ENCODE measurements at regions not wholly inside any gene's neighbourhood (a gene's known extent, or its start where the extent isn't known, plus 50 kb on each side); places are given as distances from the start of the nearest gene placed in this dataset.

GRCh38 chr1:222418654-222419053 lies 129.2 kb downstream of the HHIPL2 start:
- no peak for DNase-seq (ENCODE audit: low read depth)

DNA sequence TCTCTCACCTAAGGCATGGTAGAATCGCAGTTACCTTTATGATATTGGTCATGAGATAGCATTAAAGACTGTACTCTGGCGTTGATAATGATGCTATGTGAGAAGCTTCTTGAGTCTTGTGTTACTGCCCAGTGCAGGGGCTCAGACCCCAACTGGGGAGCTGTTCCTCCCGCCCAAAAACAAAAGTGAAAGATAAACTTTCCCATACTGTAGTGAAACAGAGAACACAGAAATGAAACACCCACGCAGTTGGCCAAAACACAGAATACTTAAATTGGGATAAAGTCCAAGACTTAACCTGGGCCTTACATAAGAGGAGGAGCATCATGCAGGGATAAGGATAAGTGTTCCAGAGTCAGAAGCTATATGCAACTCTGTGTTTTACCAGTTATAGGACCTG lies 130.6 kb downstream of the HHIPL2 start:
- DNase-seq (ENCODE audit: low read depth) = no peak
- no peak overlapping the region for H3K4me3 ChIP-seq (ENCODE audit: control insufficient read depth, low read depth, low read length)
- TF ChIP-seq, protein P1, sequence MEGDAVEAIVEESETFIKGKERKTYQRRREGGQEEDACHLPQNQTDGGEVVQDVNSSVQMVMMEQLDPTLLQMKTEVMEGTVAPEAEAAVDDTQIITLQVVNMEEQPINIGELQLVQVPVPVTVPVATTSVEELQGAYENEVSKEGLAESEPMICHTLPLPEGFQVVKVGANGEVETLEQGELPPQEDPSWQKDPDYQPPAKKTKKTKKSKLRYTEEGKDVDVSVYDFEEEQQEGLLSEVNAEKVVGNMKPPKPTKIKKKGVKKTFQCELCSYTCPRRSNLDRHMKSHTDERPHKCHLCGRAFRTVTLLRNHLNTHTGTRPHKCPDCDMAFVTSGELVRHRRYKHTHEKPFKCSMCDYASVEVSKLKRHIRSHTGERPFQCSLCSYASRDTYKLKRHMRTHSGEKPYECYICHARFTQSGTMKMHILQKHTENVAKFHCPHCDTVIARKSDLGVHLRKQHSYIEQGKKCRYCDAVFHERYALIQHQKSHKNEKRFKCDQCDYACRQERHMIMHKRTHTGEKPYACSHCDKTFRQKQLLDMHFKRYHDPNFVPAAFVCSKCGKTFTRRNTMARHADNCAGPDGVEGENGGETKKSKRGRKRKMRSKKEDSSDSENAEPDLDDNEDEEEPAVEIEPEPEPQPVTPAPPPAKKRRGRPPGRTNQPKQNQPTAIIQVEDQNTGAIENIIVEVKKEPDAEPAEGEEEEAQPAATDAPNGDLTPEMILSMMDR (IDR thresholded peaks at IDR 0.05; ENCODE audit: control insufficient read depth, insufficient read depth, low read depth, low read length, missing control alignments) = no peak

More at GRCh38 chr1:222418654-222419053, 129.2 kb downstream of the HHIPL2 start:
- TF ChIP-seq, protein P1 (IDR thresholded peaks at IDR 0.05; ENCODE audit: control insufficient read depth, insufficient read depth, low read depth, low read length, missing control alignments) = no peak
- no peak overlapping the region for H3K4me3 ChIP-seq (ENCODE audit: control insufficient read depth, low read depth, low read length)

DNA sequence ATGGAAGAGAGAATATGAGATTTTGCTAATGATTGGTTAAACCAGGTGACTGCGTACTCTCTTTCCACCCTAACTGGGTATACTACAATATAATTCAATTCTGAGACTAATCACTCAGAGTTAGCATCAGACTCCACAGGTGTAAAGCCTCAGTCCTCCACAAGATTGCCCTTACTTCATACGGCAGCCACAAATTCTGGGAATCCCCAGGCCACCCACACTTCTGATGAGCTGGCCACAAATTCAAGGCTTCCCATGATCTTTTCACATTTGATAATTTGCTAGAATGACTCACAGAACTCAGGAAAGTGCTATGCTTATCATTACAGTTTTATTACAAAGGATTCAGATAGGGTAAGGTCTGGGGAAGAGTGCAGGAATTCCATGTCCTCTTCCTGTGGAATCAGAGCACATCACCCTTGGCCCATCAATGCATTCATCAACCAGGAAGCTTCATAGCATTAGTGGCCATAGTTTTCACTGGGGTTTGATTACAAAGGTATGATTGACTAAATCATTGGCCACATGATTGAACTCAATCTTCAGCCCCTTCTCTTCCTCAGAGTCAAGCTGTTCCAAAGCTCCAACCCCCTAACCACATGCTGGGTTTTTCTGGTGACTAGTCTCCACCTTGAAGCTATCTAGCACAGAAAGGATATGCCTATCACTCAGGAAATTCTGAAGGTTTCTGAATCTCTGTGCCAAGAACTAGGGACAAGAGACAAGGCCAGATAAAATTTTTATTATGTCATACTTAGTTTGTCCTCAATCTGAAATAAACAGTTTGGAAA lies 131.7 kb downstream of the HHIPL2 start:
- DNase-seq (ENCODE audit: low read depth) = no peak
- no peak overlapping the region for H3K4me3 ChIP-seq (ENCODE audit: control insufficient read depth, low read depth, low read length)
- TF ChIP-seq, protein P1 (IDR thresholded peaks at IDR 0.05; ENCODE audit: control insufficient read depth, insufficient read depth, low read depth, low read length, missing control alignments) = no peak

DNA sequence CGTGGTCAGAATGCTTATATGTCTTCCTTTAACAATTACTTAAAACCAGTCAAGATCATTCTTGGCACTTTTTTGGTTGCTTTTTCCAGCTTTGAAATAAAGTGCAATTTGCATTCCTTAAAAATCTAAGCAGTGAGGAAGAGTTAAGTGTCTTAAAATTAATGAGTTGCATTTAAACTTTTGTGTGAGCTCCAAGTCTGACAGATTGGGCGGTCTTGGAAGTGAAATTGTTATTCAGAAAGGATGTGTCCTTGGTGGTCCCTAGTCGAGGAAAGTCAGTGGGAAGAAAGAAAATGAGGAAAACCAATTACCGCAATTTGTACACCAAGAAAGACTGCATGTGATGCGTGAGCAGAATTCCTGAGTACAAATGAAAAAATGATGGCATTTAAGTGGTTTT lies 132.5 kb downstream of the HHIPL2 start:
- H3K4me3 ChIP-seq (ENCODE audit: control insufficient read depth, low read depth, low read length) = no peak overlapping the region
- TF ChIP-seq, protein P1 (IDR thresholded peaks at IDR 0.05; ENCODE audit: control insufficient read depth, insufficient read depth, low read depth, low read length, missing control alignments) = no peak
- DNase-seq (ENCODE audit: low read depth) = no peak

DNA sequence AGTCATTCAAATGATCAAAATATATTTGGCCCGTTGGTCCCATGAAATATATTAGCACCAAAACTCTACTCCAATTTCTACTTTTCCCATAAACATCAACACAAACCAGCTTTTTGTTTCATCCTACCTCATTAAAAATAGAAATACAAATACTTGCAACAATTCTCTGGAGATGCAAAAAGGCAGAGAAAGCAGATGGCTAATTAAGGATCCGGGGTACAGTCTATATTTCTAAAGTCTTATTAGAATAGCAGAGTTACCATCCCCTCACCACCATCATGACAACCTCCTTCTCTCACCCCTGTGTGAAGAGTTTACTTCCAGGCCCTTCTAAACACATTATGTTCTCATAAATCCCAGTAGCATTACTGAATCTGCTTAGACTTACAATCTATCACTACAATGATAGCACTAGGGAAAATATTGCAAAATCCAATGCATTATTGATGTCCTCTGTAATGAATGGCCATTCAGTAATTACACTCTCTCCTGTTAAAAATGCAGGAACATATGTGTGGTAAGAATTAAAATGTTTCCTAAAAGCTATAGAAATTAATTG lies 133.8 kb downstream of the HHIPL2 start:
- TF ChIP-seq, protein P1 (IDR thresholded peaks at IDR 0.05; ENCODE audit: control insufficient read depth, insufficient read depth, low read depth, low read length, missing control alignments) = no peak
- DNase-seq (ENCODE audit: low read depth) = no peak
- H3K4me3 ChIP-seq (ENCODE audit: control insufficient read depth, low read depth, low read length) = no peak overlapping the region

GRCh38 chr1:222413436-222413835 lies 134.5 kb downstream of the HHIPL2 start:
- no peak overlapping the region for H3K4me3 ChIP-seq (ENCODE audit: control insufficient read depth, low read depth, low read length)
- DNase-seq (ENCODE audit: low read depth) = peak; percentile 4
- TF ChIP-seq, protein P1 (IDR thresholded peaks at IDR 0.05; ENCODE audit: control insufficient read depth, insufficient read depth, low read depth, low read length, missing control alignments) = no peak

Data from AG09309 (cell line).